GM19438 (cell line): ENCODE measurements at regions not wholly inside any gene's neighbourhood (a gene's known extent, or its start where the extent isn't known, plus 50 kb on each side); places are given as distances from the start of the nearest gene placed in this dataset.
"Not testable (repeated sequence)": the region's sequence is repeated elsewhere in the genome, so short reads cannot be mapped to it uniquely, and the experiment has no call there.

Experiments
- ATAC-seq: cut with Tn5 transposase; IDR thresholded peaks from one replicate; pipeline ENCODE4 v1.9.1; 2021; ENCODE audit warnings: low read depth; ENCODE audit not compliant: unreplicated experiment

GRCh38 chr2:48178611-48179010 lies 135.9 kb upstream of the FOXN2 start:
- no peak for ATAC-seq

- ATAC-seq = no peak
Measured at GRCh38 chr2:48180557-48180956, 133.9 kb upstream of the FOXN2 start.

- ATAC-seq = no peak
Measured at GRCh38 chr2:48183276-48183675, 131.2 kb upstream of the FOXN2 start.

GRCh38 chr2:48183991-48184390 lies 130.5 kb upstream of the FOXN2 start:
- no peak for ATAC-seq

- no peak for ATAC-seq
Measured at GRCh38 chr2:48187503-48187902, 127.0 kb upstream of the FOXN2 start.

GRCh38 chr2:48189552-48190228 lies 124.8 kb upstream of the FOXN2 start:
- no peak for ATAC-seq

GRCh38 chr2:48190230-48190629 lies 124.3 kb upstream of the FOXN2 start:
- no peak for ATAC-seq

GRCh38 chr2:48194641-48195040 lies 119.8 kb upstream of the FOXN2 start:
- ATAC-seq = no peak

GRCh38 chr2:48195169-48195568 lies 119.3 kb upstream of the FOXN2 start:
- no peak for ATAC-seq

GRCh38 chr2:48197618-48198017 lies 116.9 kb upstream of the FOXN2 start:
- no peak for ATAC-seq

- ATAC-seq = no peak
Measured at GRCh38 chr2:48198371-48198770, 116.1 kb upstream of the FOXN2 start.

- ATAC-seq = no peak
Measured at GRCh38 chr2:48199070-48199469, 115.4 kb upstream of the FOXN2 start.

- ATAC-seq = no peak
Measured at GRCh38 chr2:48200620-48201293, 113.7 kb upstream of the FOXN2 start.

GRCh38 chr2:48201435-48201834 lies 113.0 kb upstream of the FOXN2 start:
- not testable (repeated sequence) for ATAC-seq

- ATAC-seq = no peak
Measured at GRCh38 chr2:48202863-48203642, 111.4 kb upstream of the FOXN2 start.

- no peak for ATAC-seq
Measured at GRCh38 chr2:48203668-48204067, 110.8 kb upstream of the FOXN2 start.

- ATAC-seq = no peak
Measured at GRCh38 chr2:48204750-48205136, 109.7 kb upstream of the FOXN2 start.

- peak; percentile 81 for ATAC-seq
Measured at GRCh38 chr2:48205137-48205798, 109.2 kb upstream of the FOXN2 start.

- not testable (repeated sequence) for ATAC-seq
Measured at GRCh38 chr2:48206056-48206656, 108.3 kb upstream of the FOXN2 start.

- ATAC-seq = no peak
Measured at GRCh38 chr2:48207201-48207641, 107.3 kb upstream of the FOXN2 start.

- ATAC-seq = no peak
Measured at GRCh38 chr2:48207851-48208250, 106.6 kb upstream of the FOXN2 start.
